Testis (tissue), 2 donors: ENCODE measurements at regions not wholly inside any gene's neighbourhood (a gene's known extent, or its start where the extent isn't known, plus 50 kb on each side); places are given as distances from the start of the nearest gene placed in this dataset.

Experiments used
- DNase-seq: peaks from one replicate; pipeline ENCODE4 v3.0.0-alpha.2; 2019
- H3K27ac ChIP-seq, 2 donors: fragments of 200-600 bp; sonication (generic); one replicate each; pipeline ENCODE4 v1.5.1; 2019
- H3K27me3 ChIP-seq: fragments of 200-600 bp; sonication (generic); one replicate; pipeline ENCODE4 v1.5.1; 2019
- H3K36me3 ChIP-seq: fragments of 200-600 bp; sonication (generic); one replicate; pipeline ENCODE4 v1.5.1; 2017; ENCODE audit warnings: low read depth; ENCODE audit errors: missing control alignments
- H3K4me1 ChIP-seq: fragments of 200-600 bp; sonication (generic); one replicate; pipeline ENCODE4 v1.5.1; 2019
- H3K4me3 ChIP-seq, 2 donors: fragments of 200-600 bp; sonication (generic); one replicate each; pipeline ENCODE4 v1.5.1; 2017 to 2019
- H3K9me3 ChIP-seq: fragments of 200-600 bp; sonication (generic); one replicate; pipeline ENCODE4 v1.5.1; 2017
- CTCF ChIP-seq, 3 experiments: fragments of 450-650 bp in 2 of 3; fragments of 200-600 bp in 1 of 3; sonication (generic) in 1 of 3; IDR thresholded peaks; one replicate each; pipeline ENCODE4 v1.5.1; 2016 to 2019; ENCODE audit warnings: antibody characterized with exemption in 3 of 3, mild to moderate bottlenecking in 2 of 3, moderate library complexity in 1 of 3
- POLR2A ChIP-seq: fragments of 450-650 bp; IDR thresholded peaks from one replicate; pipeline ENCODE4 v1.6.1; 2017; ENCODE audit warnings: antibody characterized with exemption, mild to moderate bottlenecking, moderate library complexity
- WGBS, 2 donors: methylation state at CpG; one replicate each; pipeline ENCODE4 v1.1.5; 2018; 5-methylcytosine and 5-hydroxymethylcytosine counted together
- intact Hi-C: fragments of 100-400 bp; cut with DNase I; formaldehyde crosslinking; loops from one replicate; pipeline ENCODE4 v1.15.1; 2023; ENCODE audit warnings: low total_unique reads

- 88 to 91% methylated on average over 5 of the region's 5 CpGs for WGBS, 2 donors
- Histone ChIP-seq H3K4me1 (no peaks in the 10 kb centered on the region), H3K4me3 (no peak overlapping the region), H3K27me3 (no peaks in the 10 kb centered on the region), H3K27ac (no peak overlapping the region), H3K9me3 (no peaks in the 10 kb centered on the region), H3K36me3 (no peaks in the 10 kb centered on the region)
- DNase-seq = no peak
- no peak for TF ChIP-seq CTCF (IDR thresholded peaks at IDR 0.05)
- no peak for TF ChIP-seq POLR2A
- intact Hi-C loops = no loop called here
These were observed 116.0 kb downstream of the CDC42EP3 start for GRCh38 chr2:37555457-37555856.

- intact Hi-C loops = no loop called here
- WGBS, 2 donors = 71 to 78% methylated on average over 3 of the region's 3 CpGs
- H3K36me3 ChIP-seq = no peaks in the 10 kb centered on the region
These were observed 115.2 kb downstream of the CDC42EP3 start for GRCh38 chr2:37556256-37556655.

GRCh38 chr2:37558623-37559022 lies 112.8 kb downstream of the CDC42EP3 start:
- Histone ChIP-seq H3K4me1 (peaks cover 9% of the 10 kb centered on the region), H3K9me3 (no peaks in the 10 kb centered on the region), H3K27ac (no peak overlapping the region), H3K27me3 (no peaks in the 10 kb centered on the region), H3K4me3 (no peak overlapping the region), H3K36me3 (no peaks in the 10 kb centered on the region)
- 80 to 90% methylated on average over 1 of the region's 1 CpG for WGBS, 2 donors
- DNase-seq = no peak
- intact Hi-C loops = no loop called here
- no peak for TF ChIP-seq POLR2A
- no peak for TF ChIP-seq CTCF (IDR thresholded peaks at IDR 0.05)

More at GRCh38 chr2:37556256-37556655, 115.2 kb downstream of the CDC42EP3 start:
- H3K4me1 ChIP-seq = peaks cover 2% of the 10 kb centered on the region
- H3K27ac ChIP-seq = no peak overlapping the region
- H3K9me3 ChIP-seq = no peaks in the 10 kb centered on the region
- no peaks in the 10 kb centered on the region for H3K27me3 ChIP-seq
- H3K4me3 ChIP-seq = no peak overlapping the region
- no peak for DNase-seq
- no peak for TF ChIP-seq CTCF (IDR thresholded peaks at IDR 0.05)
- no peak for TF ChIP-seq POLR2A

GRCh38 chr2:37560241-37560848 lies 111.1 kb downstream of the CDC42EP3 start:
- H3K27me3 ChIP-seq = no peaks in the 10 kb centered on the region
- H3K27ac ChIP-seq = no peak overlapping the region
- TF ChIP-seq POLR2A (no peak), CTCF (IDR thresholded peaks at IDR 0.05) (no peak)
- intact Hi-C loops = no loop called here
- no peaks in the 10 kb centered on the region for H3K9me3 ChIP-seq
- no peak overlapping the region for H3K4me3 ChIP-seq
- H3K4me1 ChIP-seq = peaks cover 13% of the 10 kb centered on the region
- DNase-seq = no peak
- H3K36me3 ChIP-seq = no peaks in the 10 kb centered on the region
- 91 to 94% methylated on average over 5 of the region's 5 CpGs for WGBS, 2 donors

GRCh38 chr2:37560863-37561614 lies 110.4 kb downstream of the CDC42EP3 start:
- Histone ChIP-seq H3K27ac (no peak overlapping the region), H3K36me3 (no peaks in the 10 kb centered on the region), H3K4me1 (peaks cover 13% of the 10 kb centered on the region), H3K9me3 (no peaks in the 10 kb centered on the region), H3K27me3 (no peaks in the 10 kb centered on the region), H3K4me3 (no peak overlapping the region)
- intact Hi-C loops = no loop called here
- WGBS, 2 donors = 62 to 72% methylated on average over 4 of the region's 4 CpGs
- TF ChIP-seq CTCF (IDR thresholded peaks at IDR 0.05) (no peak), POLR2A (no peak)
- no peak for DNase-seq
